ENCODE measurements at regions not wholly inside any gene's neighbourhood (a gene's known extent, or its start where the extent isn't known, plus 50 kb on each side); places are given as distances from the start of the nearest gene placed in this dataset.

DNA sequence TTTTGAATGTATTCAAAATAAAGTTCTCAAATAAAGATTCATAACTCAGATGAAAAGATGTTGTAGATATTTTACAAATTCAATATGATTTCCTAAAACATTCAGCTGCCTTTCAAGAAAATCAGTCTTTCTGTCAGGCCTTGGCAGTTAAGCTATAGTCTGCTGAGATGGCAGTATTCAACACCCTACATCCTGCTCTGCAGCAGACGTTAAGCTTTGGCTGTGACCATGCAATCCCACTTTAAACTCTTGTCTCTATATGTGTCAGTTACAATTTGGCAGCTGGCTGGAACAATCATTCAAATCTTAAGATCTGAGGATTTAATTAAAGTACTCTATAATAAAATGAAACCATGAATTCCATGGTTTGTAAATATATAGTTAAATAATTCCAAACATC lies 567.3 kb upstream of the ZNF804A start:
- TF ChIP-seq, protein P1, sequence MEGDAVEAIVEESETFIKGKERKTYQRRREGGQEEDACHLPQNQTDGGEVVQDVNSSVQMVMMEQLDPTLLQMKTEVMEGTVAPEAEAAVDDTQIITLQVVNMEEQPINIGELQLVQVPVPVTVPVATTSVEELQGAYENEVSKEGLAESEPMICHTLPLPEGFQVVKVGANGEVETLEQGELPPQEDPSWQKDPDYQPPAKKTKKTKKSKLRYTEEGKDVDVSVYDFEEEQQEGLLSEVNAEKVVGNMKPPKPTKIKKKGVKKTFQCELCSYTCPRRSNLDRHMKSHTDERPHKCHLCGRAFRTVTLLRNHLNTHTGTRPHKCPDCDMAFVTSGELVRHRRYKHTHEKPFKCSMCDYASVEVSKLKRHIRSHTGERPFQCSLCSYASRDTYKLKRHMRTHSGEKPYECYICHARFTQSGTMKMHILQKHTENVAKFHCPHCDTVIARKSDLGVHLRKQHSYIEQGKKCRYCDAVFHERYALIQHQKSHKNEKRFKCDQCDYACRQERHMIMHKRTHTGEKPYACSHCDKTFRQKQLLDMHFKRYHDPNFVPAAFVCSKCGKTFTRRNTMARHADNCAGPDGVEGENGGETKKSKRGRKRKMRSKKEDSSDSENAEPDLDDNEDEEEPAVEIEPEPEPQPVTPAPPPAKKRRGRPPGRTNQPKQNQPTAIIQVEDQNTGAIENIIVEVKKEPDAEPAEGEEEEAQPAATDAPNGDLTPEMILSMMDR (IDR thresholded peaks at IDR 0.05), result no peak
- TF ChIP-seq POLR2A (IDR thresholded peaks at IDR 0.05), result no peak
